GM12873 (cell line): ENCODE measurements at regions not wholly inside any gene's neighbourhood (a gene's known extent, or its start where the extent isn't known, plus 50 kb on each side); places are given as distances from the start of the nearest gene placed in this dataset.

Experiments
- TF ChIP-seq, protein P1 (sequence below): IDR thresholded peaks from 2 replicates; pipeline ENCODE4 v1.5.1; 2012; ENCODE audit warnings: low read depth, mild to moderate bottlenecking, moderate library complexity, low read length, control low read depth; ENCODE audit not compliant: insufficient read depth; ENCODE audit errors: missing control alignments

DNA sequence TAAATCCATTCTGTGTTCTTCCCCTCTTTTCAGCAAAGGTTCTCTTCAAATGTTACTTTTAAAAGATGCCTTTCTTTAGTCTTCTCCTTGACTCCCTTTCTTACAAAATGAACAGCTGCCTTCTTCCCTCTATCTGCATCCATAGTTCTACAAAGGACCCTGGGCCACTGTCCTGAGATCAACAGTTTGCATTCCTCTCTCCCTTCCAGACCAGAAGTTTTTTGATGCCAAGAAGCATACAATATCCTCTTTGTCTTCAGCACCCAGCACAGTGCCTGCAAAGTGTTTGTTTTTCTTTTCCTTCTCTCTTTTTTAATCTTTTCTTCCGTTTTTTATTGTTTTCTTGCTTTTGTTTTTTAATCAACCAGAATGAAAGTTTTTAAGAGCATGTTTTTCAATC, 183.5 kb upstream of the SNX19 start:
- TF ChIP-seq, protein P1, sequence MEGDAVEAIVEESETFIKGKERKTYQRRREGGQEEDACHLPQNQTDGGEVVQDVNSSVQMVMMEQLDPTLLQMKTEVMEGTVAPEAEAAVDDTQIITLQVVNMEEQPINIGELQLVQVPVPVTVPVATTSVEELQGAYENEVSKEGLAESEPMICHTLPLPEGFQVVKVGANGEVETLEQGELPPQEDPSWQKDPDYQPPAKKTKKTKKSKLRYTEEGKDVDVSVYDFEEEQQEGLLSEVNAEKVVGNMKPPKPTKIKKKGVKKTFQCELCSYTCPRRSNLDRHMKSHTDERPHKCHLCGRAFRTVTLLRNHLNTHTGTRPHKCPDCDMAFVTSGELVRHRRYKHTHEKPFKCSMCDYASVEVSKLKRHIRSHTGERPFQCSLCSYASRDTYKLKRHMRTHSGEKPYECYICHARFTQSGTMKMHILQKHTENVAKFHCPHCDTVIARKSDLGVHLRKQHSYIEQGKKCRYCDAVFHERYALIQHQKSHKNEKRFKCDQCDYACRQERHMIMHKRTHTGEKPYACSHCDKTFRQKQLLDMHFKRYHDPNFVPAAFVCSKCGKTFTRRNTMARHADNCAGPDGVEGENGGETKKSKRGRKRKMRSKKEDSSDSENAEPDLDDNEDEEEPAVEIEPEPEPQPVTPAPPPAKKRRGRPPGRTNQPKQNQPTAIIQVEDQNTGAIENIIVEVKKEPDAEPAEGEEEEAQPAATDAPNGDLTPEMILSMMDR, result no peak

DNA sequence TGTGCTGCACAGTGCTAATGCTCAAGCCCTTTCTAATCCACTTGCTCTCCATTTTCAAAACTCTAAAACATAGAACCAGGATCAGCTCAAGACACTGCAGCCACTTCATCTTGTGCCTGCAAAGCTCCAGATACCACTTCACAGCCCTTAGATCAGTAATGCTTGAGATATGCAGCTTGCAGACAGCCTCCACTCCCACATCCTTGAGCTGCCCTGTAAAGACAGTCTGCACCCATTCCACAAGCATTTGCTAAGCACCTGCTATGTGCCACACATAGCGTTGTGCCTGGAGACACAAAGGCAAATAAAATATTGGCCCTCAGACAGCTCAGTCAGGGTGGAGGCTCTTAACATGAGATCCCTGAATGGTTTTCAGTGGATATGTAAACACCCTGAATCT, 192.5 kb upstream of the SNX19 start:
- TF ChIP-seq, protein P1, result no peak

DNA sequence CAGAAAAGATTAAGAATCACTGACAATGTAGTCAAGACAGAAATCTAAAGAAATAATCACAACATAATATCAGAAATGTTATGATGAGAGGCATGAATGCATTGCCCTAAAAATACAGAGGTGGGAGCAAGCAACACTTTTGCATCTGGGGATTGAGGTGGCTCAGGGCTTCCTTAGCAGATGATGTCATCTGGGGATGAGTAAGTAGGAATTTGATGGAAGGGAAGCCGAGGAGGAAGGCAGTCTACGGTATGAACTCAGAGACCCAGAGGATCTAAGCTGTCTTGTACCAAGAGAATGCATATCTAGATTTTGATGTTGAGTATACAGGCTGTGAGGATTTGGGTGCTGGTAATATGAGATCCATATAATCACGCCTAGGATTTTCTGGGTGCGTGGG, 193.0 kb upstream of the SNX19 start:
- TF ChIP-seq, protein P1, result no peak

DNA sequence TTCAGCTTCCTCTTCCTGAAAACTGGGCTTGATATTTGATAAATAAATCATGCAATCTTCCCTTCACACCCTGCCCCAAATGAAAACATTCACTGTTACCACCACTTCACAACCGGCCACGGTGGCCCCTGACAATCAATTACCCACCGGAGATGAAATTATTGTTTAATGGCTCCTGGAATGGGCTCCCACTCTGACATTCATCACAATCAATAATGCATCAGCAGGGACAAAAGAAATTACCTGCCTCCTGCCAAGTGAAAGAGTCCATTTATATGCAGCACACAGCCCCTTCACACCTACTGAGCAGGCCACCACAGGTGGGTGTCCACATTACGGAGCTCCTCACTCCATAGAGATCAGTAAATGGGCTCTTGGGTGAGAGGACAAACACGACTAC, 193.5 kb upstream of the SNX19 start:
- TF ChIP-seq, protein P1, result no peak

DNA sequence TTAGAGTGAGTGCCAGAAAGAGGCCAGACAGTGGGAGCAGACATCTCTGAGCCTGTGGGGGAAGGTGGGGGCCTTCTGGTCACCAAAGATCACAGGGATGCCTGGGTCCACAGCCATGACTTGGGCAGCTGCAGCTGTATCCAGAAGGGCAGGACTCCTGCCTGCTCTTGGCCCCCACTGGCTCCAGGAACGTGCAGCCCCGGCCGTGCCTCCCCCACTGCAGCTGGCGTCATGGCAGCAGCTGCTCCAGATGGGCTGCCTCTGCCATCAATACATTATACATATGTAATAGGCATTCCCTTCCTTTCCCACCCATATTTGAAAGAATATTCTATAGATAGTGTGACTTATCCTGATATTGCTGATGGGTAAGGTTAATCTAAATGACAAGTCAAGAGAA, 195.5 kb upstream of the SNX19 start:
- TF ChIP-seq, protein P1, result no peak

DNA sequence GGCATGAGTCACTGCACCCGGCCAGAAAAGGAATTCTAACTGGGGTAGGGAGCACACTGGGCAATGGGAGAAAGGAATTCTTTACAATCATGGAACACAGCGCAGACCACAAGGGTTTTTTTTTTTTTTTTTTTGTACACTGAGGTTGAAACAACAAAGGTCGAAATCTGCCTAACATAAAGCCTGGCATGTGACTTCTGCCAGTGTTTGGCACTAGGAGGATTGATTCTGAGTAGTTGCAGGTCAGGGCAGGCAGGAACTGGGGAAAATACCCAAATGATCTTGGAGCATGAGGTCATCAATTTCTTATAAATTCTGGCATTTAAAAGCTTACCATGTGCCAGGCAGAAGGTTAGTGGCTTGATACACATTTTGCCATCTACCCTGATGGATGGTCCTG, 202.0 kb upstream of the SNX19 start:
- TF ChIP-seq, protein P1, result no peak

DNA sequence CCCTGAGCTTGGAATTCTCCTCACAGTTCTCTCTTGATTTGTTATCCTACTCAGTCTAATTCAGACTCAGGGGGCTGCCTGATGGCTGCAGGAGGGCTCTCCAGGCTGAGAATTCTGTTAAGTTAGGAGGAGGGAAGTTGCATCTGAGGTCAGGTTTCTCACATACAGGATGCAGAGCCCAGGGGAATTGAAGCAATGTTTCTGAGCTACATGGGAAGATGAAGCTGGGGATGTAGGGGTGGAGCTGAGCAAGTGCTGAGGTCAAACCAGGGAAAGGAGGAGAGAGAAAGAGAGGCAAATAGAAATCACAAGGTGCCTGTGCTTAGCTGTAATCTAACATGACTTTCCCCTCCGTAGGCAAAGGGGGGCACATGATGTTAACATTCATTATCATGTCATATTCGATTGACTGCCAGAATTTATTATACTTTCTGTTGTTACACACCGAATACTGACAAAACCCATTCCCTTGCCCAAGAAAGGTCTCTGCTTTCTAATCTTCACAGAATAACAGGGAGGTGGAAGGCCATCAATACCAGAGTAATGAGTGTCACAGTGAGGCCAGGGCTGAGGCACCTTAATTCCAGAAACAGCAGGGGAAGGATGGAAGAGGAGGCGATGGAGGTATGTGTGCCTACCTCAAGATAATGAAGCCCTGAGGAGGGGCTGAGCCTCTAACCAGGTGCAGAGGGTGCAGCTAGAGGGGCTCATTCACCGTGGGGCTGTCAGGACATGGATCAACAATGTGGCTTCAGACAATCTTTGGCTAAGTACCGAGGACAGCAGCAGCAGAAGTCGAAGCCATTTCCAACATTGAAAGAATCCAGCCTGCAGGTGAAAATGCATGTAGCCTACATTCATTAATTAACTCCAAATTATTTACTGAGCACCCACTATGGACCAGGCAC, 205.4 kb upstream of the SNX19 start:
- TF ChIP-seq, protein P1, result no peak
